Endothelial cell of umbilical vein (primary cell): ENCODE measurements at regions not wholly inside any gene's neighbourhood (a gene's known extent, or its start where the extent isn't known, plus 50 kb on each side); places are given as distances from the start of the nearest gene placed in this dataset.

Experiments used
- BruUV-seq: library from RNA; stranded (reverse); fragments of 400-500 nt; replicated peaks from 2 replicates; lab custom pipeline; 2021; lab: Mats Ljungman, UMichigan
- CTCF ChIA-PET: fragments of 300-600, 350-600 bp; sonication (Branson Sonifier 250); formaldehyde crosslinking; loops from one replicate; lab custom pipeline; 2021; ENCODE audit warnings: antibody characterized with exemption, inconsistent platforms; lab: Charles Lee
- POLR2A ChIA-PET: fragments of 300-600, 350-600 bp; sonication (Branson Sonifier 250); formaldehyde crosslinking; loops from one replicate; lab custom pipeline; 2021; ENCODE audit warnings: antibody characterized with exemption, inconsistent platforms; lab: Charles Lee
- DNase-seq: peaks from one replicate; pipeline ENCODE4 v3.0.0-alpha.2; 2011; ENCODE audit warnings: low read depth, low spot score
- FAIRE-seq: peaks from 2 replicates; lab custom pipeline; 2011; peaks lifted over from hg19 to GRCh38; lab: Jason Lieb, UNC
- H2AFZ ChIP-seq: 2 replicates; pipeline ENCODE4 v1.6.0; 2012; ENCODE audit warnings: low read depth, low read length, control low read depth, inconsistent platforms
- H3K27ac ChIP-seq: 2 replicates; pipeline ENCODE4 v1.5.1; 2011; ENCODE audit warnings: low read depth, mild to moderate bottlenecking, control low read depth, low read length, moderate library complexity; ENCODE audit not compliant: insufficient read depth
- H3K27me3 ChIP-seq, 2 experiments: 2 replicates each; pipeline versions ENCODE4 v1.6.0 to v1.6.1; 2011; ENCODE audit warnings: low read length in 2 of 2, mixed read lengths in 1 of 2; ENCODE audit not compliant: control insufficient read depth in 2 of 2, insufficient read depth in 2 of 2
- H3K36me3 ChIP-seq, 2 experiments: 2 replicates in 1 of 2; 3 replicates in 1 of 2; pipeline ENCODE4 v1.5.1; 2011; ENCODE audit warnings: low read length in 2 of 2, mild to moderate bottlenecking in 1 of 2, moderate library complexity in 1 of 2; ENCODE audit not compliant: control insufficient read depth in 2 of 2, insufficient read depth in 2 of 2; ENCODE audit errors: extremely low read depth in 1 of 2
- H3K4me1 ChIP-seq: 3 replicates; pipeline ENCODE4 v1.5.1; 2011; ENCODE audit warnings: mild to moderate bottlenecking, low read length; ENCODE audit not compliant: control insufficient read depth, insufficient read depth; ENCODE audit errors: extremely low read depth
- H3K4me2 ChIP-seq: 2 replicates; pipeline ENCODE4 v1.6.1; 2011; ENCODE audit warnings: low read length, control low read depth, mixed read lengths; ENCODE audit not compliant: insufficient read depth
- H3K4me3 ChIP-seq, 3 experiments: fragments of 200-600 bp in 1 of 3; sonication (generic), shearing (Covaris generic) in 1 of 3; replicated peaks in 1 of 3; 2 replicates each; pipeline ENCODE4 v1.5.1; 2011 to 2016; ENCODE audit warnings: control low read depth in 3 of 3, low read length in 3 of 3, mild to moderate bottlenecking in 2 of 3, inconsistent platforms in 1 of 3, low read depth in 1 of 3, moderate library complexity in 1 of 3; ENCODE audit not compliant: insufficient read depth in 1 of 3
- H3K79me2 ChIP-seq: 2 replicates; pipeline ENCODE4 v1.6.0; 2012; ENCODE audit warnings: low read length, inconsistent platforms; ENCODE audit not compliant: control insufficient read depth, insufficient read depth
- H3K9ac ChIP-seq: replicated peaks from 2 replicates; pipeline ENCODE3; 2011; ENCODE audit warnings: low read length, control low read depth; ENCODE audit not compliant: insufficient read depth; ENCODE audit errors: extremely low read depth
- H3K9me1 ChIP-seq: replicated peaks from 3 replicates; pipeline ENCODE4 v1.6.0; 2011; ENCODE audit warnings: mild to moderate bottlenecking, low read length; ENCODE audit not compliant: control insufficient read depth, insufficient read depth; ENCODE audit errors: extremely low read depth
- H3K9me3 ChIP-seq: replicated peaks from 2 replicates; pipeline ENCODE4 v1.5.1; 2012; ENCODE audit warnings: low read length, inconsistent platforms; ENCODE audit not compliant: control insufficient read depth, insufficient read depth
- H4K20me1 ChIP-seq: replicated peaks from 2 replicates; pipeline ENCODE3; 2011; ENCODE audit warnings: mild to moderate bottlenecking, low read length; ENCODE audit not compliant: control insufficient read depth, insufficient read depth; ENCODE audit errors: extremely low read depth
- CTCF ChIP-seq, 2 donors: IDR thresholded peaks; 1 replicate in 1 of 2; 2 replicates in 1 of 2; pipeline ENCODE4 v1.5.1; 2011; ENCODE audit warnings: low read length in 2 of 2, mild to moderate bottlenecking in 2 of 2, moderate library complexity in 2 of 2, control low read depth in 1 of 2, inconsistent platforms in 1 of 2, low read depth in 1 of 2; ENCODE audit not compliant: insufficient read depth in 1 of 2; ENCODE audit errors: extremely low read depth in 1 of 2
- EZH2 ChIP-seq: IDR thresholded peaks from 2 replicates; pipeline ENCODE4 v1.6.1; 2012; ENCODE audit warnings: borderline replicate concordance, low read depth, mild to moderate bottlenecking, moderate library complexity, low read length, inconsistent platforms; ENCODE audit not compliant: severe bottlenecking
- FOS ChIP-seq: IDR thresholded peaks from 2 replicates; pipeline ENCODE4 v1.6.1; 2011; ENCODE audit warnings: mild to moderate bottlenecking, low read length, moderate library complexity, borderline replicate concordance; ENCODE audit not compliant: insufficient read depth
- GATA2 ChIP-seq: IDR thresholded peaks from 2 replicates; pipeline ENCODE4 v1.7.0; 2011; ENCODE audit warnings: low read depth, mild to moderate bottlenecking, moderate library complexity, mixed read lengths, low read length; ENCODE audit not compliant: insufficient read length, insufficient read depth
- JUN ChIP-seq: IDR thresholded peaks from 2 replicates; pipeline ENCODE4 v1.6.1; 2011; ENCODE audit warnings: borderline replicate concordance, low read depth; ENCODE audit not compliant: insufficient read length, insufficient read depth
- MAX ChIP-seq: IDR thresholded peaks from 2 replicates; pipeline ENCODE4 v1.6.1; 2011; ENCODE audit not compliant: insufficient read depth, insufficient read length
- MYC ChIP-seq: IDR thresholded peaks from one replicate; pipeline ENCODE4 v1.6.1; 2011; ENCODE audit warnings: mild to moderate bottlenecking, low read depth, low read length
- POLR2A ChIP-seq: IDR thresholded peaks from 2 replicates; pipeline ENCODE4 v1.6.1; 2012; ENCODE audit warnings: low read depth, mild to moderate bottlenecking, control low read depth, low read length
- POLR2AphosphoS5 ChIP-seq: IDR thresholded peaks from 2 replicates; pipeline ENCODE4 v1.6.1; 2012; ENCODE audit warnings: low read depth, mild to moderate bottlenecking, control low read depth, low read length, moderate library complexity; ENCODE audit not compliant: insufficient read depth
- dilution Hi-C: fragments of 300-500 bp; cut with MboI; formaldehyde crosslinking; loops from one replicate; pipeline ENCODE4 v1.15.0; 2019; ENCODE audit warnings: low sequenced_read_pairs; ENCODE audit not compliant: extremely low pct_ligation_motif_present
- intact Hi-C: fragments of 100-400 bp; cut with micrococcal nuclease; formaldehyde crosslinking; loops from one replicate; pipeline ENCODE4 v1.10.0; 2022

GRCh38 chr12:111201036-111201435 lies 167.9 kb downstream of the PHETA1 start:
- H3K4me1 ChIP-seq: no peaks in the 10 kb centered on the region
- dilution Hi-C loops (no loop called here), intact Hi-C loops (no loop called here)
- ChIA-PET POLR2A (no interaction called here), CTCF (interaction anchor here (1.0 kb wide), 1 partner anchor 15 kb away, joined by 3 read pairs; no protein-coding TSS in a partner anchor)
- BruUV-seq: no TSS peak
- no peak overlapping the region for H3K27ac ChIP-seq
- no peak overlapping the region for H3K9ac ChIP-seq
- H3K9me1 ChIP-seq: no peaks in the 10 kb centered on the region
- H3K9me3 ChIP-seq: no peaks in the 10 kb centered on the region
- no peaks in the 10 kb centered on the region for H3K36me3 ChIP-seq
- H3K4me3 ChIP-seq: no peak overlapping the region
- H4K20me1 ChIP-seq: no peaks in the 10 kb centered on the region
- H3K4me2 ChIP-seq: no peak overlapping the region
- H3K79me2 ChIP-seq: no peaks in the 10 kb centered on the region
- no peaks in the 10 kb centered on the region for H3K27me3 ChIP-seq
- no peak for FAIRE-seq
- no peak overlapping the region for H2AFZ ChIP-seq
- no peak for DNase-seq
- no peak for TF ChIP-seq POLR2A
- no peak for TF ChIP-seq MYC
- TF ChIP-seq FOS: no peak
- TF ChIP-seq EZH2: no peak
- TF ChIP-seq POLR2AphosphoS5: no peak
- TF ChIP-seq MAX: no peak
- no peak for TF ChIP-seq CTCF (IDR thresholded peaks at IDR 0.05; ENCODE audit: extremely low read depth in 1 of 2, insufficient read depth in 1 of 2, low read depth in 1 of 2, low read length in 2 of 2)
- TF ChIP-seq JUN: no peak
- no peak for TF ChIP-seq GATA2
